22Rv1 (cell line): ENCODE measurements at regions not wholly inside any gene's neighbourhood (a gene's known extent, or its start where the extent isn't known, plus 50 kb on each side); places are given as distances from the start of the nearest gene placed in this dataset.

Experiments
- ZFX ChIP-seq: fragments of 450-650 bp; IDR thresholded peaks from 2 replicates; pipeline ENCODE4 v1.6.1; 2017; ENCODE audit warnings: antibody characterized with exemption, borderline replicate concordance
- TF ChIP-seq, protein P1 (sequence below): fragments of 450-650 bp; IDR thresholded peaks from 2 replicates; pipeline ENCODE4 v1.5.1; 2017; ENCODE audit warnings: mild to moderate bottlenecking

DNA sequence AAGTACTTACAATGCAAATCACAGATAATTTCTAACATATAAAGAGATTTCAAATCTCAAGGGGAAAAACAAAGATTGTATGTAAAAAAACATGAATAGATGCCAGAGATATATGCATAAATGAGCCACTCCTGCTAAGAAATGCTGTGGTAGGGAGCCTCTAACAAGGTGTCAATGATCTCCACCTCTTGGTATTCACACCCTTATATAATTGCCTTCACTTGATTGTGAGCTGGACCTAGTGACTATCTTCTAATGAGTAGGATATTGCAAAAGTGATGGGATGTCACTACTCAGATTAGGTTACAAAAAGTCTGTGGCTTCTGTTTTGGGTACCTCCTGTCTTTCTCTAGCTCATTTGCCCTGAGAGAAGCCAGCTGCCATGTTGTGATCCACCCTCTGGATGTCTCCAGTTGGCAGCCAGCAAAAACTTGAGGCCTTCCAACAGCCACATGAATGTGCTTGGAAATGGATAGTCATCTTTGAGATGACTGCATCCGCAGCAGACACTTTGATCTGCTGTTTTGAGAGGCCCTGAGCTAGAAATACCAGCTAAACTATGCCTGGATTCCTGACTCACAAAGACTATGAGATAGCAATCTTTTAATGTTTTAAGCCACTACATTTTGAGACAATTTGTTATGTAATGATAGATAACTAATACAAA is 196.1 kb upstream of the FGGY start:
- TF ChIP-seq, protein P1, sequence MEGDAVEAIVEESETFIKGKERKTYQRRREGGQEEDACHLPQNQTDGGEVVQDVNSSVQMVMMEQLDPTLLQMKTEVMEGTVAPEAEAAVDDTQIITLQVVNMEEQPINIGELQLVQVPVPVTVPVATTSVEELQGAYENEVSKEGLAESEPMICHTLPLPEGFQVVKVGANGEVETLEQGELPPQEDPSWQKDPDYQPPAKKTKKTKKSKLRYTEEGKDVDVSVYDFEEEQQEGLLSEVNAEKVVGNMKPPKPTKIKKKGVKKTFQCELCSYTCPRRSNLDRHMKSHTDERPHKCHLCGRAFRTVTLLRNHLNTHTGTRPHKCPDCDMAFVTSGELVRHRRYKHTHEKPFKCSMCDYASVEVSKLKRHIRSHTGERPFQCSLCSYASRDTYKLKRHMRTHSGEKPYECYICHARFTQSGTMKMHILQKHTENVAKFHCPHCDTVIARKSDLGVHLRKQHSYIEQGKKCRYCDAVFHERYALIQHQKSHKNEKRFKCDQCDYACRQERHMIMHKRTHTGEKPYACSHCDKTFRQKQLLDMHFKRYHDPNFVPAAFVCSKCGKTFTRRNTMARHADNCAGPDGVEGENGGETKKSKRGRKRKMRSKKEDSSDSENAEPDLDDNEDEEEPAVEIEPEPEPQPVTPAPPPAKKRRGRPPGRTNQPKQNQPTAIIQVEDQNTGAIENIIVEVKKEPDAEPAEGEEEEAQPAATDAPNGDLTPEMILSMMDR = no peak
- no peak for TF ChIP-seq ZFX
